Panc1 (cell line): ENCODE measurements at regions not wholly inside any gene's neighbourhood (a gene's known extent, or its start where the extent isn't known, plus 50 kb on each side); places are given as distances from the start of the nearest gene placed in this dataset.

Source experiments
- POLR2AphosphoS5 ChIP-seq: IDR thresholded peaks from 2 replicates; pipeline ENCODE4 v1.6.1; 2012; ENCODE audit warnings: mild to moderate bottlenecking, low read depth, low read length, moderate library complexity
- SIN3A ChIP-seq: IDR thresholded peaks from 2 replicates; pipeline ENCODE4 v1.6.1; 2012; ENCODE audit warnings: low read depth, mild to moderate bottlenecking, low read length, moderate library complexity, borderline replicate concordance; ENCODE audit not compliant: insufficient read depth
- TCF7L2 ChIP-seq: IDR thresholded peaks from 2 replicates; pipeline ENCODE4 v1.6.1; 2011; ENCODE audit warnings: mild to moderate bottlenecking, low read depth, low read length, inconsistent platforms
- TF ChIP-seq, protein P1 (sequence below): fragments of 450-650 bp; IDR thresholded peaks from 2 replicates; pipeline ENCODE4 v1.5.1; 2017; ENCODE audit warnings: mild to moderate bottlenecking

DNA sequence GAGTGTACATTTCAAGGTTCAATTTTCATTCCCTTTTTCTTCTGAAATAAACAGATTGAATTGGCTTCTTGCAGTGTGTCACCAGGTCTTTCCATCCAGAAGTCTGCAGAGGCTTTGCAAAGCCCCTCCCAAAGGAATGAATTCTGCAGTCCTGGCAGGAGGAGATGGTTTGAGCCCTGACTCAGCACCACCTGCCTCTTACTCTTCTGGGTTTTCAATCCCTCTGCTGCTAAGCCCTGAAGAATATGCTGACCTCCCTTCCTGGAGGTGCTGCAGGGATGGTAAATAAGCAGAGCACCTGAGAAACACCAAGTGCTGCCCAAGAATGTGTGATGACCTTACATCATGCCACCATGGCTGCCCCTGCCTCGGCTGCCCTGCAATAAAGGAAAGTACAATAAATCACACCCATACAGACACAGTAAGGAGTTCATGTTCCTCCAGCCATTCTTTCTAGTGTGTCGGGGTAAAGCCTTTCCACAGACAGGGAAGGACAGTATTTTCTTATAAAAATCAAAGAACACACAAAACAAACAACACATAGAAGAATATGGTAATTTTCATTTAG is 209.2 kb downstream of the ZNF326 start:
- TF ChIP-seq TCF7L2 (no peak), POLR2AphosphoS5 (no peak), SIN3A (no peak)
- TF ChIP-seq, protein P1, sequence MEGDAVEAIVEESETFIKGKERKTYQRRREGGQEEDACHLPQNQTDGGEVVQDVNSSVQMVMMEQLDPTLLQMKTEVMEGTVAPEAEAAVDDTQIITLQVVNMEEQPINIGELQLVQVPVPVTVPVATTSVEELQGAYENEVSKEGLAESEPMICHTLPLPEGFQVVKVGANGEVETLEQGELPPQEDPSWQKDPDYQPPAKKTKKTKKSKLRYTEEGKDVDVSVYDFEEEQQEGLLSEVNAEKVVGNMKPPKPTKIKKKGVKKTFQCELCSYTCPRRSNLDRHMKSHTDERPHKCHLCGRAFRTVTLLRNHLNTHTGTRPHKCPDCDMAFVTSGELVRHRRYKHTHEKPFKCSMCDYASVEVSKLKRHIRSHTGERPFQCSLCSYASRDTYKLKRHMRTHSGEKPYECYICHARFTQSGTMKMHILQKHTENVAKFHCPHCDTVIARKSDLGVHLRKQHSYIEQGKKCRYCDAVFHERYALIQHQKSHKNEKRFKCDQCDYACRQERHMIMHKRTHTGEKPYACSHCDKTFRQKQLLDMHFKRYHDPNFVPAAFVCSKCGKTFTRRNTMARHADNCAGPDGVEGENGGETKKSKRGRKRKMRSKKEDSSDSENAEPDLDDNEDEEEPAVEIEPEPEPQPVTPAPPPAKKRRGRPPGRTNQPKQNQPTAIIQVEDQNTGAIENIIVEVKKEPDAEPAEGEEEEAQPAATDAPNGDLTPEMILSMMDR: no peak
